Right renal pelvis (tissue), 4 donors: ENCODE measurements at regions not wholly inside any gene's neighbourhood (a gene's known extent, or its start where the extent isn't known, plus 50 kb on each side); places are given as distances from the start of the nearest gene placed in this dataset.

Experiments used
- DNase-seq, 4 donors: peaks; one replicate each; pipeline ENCODE4 v3.0.0-alpha.2; 2013; ENCODE audit warnings: low read depth in 4 of 4, low spot score in 3 of 4, missing footprints in 1 of 4

DNA sequence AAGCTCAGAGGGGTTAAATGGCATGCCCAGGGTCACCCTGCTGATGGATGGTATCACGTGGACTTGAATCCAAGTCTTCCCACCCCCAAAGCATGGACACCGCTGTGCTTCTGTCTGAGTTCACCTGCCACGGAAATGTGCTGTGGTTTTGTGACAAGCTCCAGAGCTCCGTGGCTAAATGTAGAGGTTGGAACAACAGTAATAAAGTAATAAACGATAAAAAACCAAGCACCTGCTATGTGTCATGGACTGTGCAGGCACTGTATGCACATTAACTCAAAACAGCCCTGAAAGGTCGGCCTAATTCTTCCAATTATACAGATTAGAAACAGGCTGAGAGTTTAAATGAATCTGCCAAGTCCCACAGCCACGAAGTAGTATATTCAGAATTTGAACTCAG lies 182.1 kb upstream of the NAV2 start:
- DNase-seq = no peak

DNA sequence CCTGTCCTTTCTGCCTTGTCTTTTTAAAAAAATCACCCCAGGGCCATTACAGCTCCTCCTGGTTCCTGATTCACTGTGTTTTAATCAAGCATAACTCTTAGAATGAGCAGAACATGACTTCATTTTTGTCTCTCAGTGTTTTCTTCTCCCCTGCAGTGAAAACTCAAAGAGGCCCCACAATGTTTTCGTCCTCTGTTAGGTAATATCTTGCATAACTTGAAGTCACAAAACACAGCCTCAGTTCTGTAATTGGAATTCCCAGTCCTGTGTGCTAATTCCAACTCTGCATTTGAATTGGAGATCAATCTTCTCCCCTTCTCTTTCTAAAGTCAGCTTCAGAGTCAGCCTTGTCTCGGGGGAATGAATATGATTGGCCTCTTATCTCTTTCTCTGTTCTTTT lies 186.5 kb upstream of the NAV2 start:
- DNase-seq = no peak

DNA sequence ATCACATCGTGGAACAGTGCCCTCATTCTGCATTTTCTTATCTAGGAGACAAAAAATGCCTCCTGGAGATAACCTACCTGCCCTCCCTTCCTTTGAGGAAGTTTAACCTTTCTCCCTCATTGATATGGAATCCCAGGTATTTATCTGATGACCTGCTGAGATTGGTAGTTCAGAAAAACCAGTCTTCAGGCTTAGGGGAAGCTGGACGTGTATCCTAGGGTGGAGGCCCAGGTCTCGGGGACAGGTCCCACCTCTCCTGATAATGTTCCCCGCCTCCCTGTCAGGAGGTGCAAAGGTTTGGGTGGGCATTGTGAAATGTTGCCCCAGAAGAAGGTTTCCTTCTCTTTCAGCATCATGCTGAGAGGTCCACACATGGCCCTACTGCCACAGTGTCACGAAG lies 186.9 kb upstream of the NAV2 start:
- DNase-seq = no peak

DNA sequence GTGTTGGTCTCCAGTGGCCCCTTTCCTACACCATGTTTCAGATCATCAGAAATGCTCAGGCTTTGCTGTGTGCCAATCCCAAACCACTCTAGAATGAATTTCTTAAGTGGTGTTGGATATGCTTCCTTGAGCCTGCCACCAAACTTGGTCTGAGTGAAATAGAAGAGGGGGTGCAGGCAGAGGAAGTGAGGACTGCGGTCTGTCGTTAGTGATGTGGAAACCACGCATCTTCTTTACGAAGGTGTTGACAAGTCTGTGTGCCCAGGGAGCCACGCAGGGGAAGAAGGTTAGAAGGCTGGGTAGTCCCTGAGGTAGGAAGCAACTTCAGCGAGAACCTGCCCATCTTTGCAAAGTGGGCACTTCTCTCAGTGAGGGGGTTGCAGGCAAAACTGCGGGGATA lies 187.4 kb upstream of the NAV2 start:
- no peak for DNase-seq

DNA sequence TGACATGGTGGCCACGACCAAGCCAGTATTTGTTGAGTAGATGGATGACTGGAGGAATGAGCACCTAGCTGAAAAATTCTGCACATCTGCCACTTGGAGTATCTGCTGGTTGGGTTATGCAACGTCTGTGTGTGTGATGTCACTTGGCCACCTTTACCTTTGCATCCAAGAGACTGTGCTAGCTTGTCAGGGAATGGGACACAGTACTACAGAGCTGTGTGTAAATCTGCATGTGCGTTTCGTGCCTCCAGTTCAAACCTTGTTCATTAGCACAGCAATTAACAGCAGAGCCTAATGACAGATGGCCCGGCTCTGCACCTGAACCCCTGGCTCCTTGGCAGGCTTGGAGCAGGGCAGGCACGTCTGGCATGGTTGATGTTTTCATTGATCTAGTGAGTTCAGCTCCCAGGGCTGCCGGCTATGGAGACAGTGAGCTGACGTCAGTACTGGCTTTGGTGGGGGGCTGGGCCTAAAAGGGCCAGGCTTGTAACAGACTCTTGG lies 188.4 kb upstream of the NAV2 start:
- no peak for DNase-seq

DNA sequence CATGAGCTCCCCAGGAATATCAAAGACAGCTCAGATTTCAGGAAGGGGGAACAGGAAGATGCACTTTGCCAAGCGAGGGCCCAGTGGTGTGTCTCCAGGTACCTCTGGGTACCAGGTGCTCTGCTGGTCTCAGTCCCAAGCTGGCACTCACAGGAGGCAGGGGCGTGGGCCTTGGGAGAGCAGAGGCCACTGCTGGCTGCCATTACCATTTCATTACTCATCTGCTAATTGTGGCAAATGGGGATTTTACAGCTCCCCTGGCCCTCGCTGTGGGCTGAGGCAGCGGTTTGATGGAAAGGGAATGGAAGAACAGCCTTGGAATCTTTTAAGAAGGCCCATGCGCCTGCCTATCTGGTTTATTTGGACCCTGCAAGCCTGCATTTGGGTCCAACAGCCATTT lies 192.0 kb upstream of the NAV2 start:
- DNase-seq = no peak

DNA sequence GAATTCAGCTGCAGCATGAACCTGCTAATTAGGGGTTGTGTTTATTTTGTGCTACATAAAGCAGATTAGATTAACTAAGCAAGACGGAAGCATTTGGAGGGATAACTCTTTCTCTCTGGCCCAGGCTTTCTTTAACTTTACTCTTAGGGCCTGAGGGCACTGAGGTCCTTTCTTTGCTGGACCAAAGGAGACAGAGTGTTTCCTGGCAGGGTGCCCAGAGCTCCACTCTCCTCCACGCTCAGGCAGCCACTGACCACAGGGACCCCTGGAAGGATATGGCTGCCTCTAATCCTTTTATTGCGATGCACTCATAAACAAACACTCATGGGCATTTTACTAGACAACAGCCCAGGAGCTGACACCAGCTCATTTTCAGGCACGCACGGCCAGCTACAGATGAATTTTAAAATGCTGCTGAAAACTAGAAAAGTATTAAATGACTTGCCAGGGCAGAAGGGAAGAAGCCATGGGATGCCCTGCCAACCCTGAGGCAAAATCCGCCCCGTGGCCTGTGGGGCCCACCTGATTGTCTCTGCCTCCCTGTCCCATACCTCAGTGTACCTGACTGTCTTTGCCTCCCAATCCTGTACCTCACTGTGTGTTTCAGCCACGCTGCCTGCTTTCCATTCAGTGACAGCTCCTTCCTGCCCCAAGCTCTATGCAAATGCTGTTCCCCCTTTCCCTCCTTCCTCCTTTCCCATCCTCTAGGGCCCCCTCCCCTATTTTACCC lies 192.6 kb upstream of the NAV2 start:
- DNase-seq = peak in 1 of 4 donors; percentile 7

DNA sequence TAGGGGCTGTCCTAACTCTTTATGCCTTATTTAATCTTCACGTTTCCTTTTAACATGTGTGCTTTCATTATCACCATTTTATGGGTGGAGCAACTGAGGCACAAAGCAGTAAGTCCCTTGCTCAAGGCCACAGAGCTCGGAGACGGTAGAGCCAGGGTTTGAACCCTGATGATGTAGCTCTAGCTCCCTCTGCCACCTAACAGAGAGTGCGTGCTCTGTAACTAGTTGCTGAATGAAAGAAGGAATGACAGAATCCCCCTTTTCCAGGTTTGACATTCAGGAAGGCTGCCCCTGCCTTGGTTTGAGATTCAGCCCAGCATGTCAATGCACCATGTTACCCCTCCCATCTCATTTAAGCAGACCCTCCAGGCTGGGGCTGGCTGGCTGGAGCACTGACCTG lies 193.3 kb upstream of the NAV2 start:
- no peak for DNase-seq

DNA sequence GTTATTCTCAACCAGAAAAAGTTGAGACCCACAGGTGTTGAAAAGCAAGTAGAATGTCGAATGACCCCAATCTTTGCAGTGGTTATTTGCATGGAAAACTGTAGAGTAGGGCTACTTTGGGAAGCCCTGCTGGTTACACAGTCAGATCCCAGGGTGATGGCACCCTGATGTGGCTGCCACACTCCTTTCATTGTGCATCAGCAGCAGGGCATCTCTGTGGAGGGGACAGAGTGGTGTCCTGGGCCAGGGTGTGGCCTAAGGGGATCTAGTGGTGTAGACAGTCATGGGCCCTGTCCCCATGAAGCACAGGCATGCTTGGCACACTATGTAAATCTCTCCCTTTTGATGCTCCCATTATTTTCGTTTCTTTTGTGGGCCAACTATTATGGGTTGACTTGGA lies 199.4 kb upstream of the NAV2 start:
- DNase-seq = no peak

DNA sequence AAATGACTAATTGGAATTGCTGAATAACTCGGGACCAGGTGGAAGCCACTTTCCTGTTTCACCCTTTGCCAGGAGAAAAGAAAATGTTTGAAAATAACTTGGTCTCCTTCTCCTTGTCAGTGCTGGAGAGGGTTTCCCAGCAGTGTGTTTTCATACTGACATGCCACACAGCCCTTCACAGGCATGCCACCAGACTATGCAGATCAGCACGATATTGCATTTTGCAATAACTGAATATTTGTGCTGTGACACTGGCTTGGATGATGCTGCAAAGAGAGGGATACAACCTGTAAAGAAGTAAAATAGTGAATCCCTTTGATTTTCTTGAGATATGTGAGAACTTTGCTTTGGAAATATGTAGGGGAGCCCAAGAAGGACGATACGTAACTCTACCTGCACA lies 200.0 kb upstream of the NAV2 start:
- DNase-seq = no peak

DNA sequence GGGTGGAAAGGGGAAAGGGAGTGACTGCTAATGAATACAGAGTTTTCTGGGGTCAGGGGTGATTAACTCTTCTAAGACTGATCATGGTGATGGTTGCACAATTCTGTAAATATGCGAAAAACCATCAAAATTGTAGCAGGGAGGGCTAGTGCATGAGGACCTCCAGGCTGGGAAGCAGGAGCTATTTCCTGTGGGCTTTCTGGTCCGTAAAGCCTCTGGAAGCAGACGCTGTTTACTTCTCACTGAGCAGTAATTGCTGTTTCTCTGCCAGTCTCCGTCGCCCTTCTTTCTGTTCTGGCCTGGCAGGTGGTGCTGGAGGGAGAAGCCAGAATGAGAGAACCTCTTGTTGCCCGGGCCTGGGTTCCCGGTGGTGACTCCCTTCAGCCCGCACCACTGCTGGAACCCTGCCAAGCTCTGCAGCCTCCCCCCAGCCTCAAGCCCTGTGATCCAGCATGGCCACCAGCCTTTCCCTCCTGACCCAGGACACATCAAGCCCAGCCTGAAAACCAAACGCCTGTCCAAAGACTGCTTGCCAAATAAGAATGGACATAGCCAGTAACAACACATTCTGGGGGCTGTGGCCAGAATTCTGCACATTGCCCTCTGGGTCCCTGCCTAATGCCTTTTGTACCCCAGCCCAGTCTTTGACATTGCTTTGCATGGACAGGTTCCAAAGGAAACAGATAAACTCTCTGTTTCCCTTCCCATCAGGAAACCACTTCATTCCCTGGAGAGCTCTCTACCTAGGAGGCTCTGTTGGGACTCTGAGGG lies 201.0 kb upstream of the NAV2 start:
- DNase-seq = no peak

DNA sequence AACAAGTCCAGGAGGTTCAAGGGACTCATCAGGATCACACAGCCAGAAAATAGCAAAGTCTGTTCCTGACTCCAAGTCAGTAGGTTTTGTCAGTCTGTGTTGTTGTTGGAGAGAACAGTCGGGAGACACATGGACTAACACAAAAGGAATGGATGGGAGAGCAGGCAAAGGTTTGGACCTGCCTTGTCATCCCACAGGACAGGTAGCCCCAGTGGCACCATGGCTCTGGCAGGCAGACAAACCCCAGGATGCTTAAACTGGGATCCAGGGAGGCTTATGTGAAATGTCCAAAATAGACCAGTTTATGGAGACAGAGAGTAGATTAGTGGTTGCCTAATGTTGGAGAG lies 201.6 kb upstream of the NAV2 start:
- DNase-seq = no peak

DNA sequence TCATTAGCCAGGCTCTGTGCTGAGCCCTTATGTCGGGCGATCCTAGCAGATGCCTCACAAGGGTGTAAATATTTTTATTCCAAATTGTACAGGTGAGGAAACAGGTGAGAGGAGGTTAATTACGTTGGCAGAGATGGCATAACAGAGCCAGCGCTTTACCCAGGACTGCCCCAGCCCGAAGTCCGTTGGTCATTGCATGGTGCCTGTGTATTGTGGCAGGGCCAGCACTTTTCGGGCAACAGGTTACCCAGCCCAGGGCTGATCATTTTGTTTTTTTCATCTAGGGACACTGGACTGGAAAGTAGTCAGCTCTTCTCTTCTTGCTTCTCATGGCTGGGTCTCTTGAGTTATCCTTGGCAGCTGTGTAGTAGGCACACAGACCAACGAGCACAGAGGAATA lies 202.2 kb upstream of the NAV2 start:
- DNase-seq = no peak

DNA sequence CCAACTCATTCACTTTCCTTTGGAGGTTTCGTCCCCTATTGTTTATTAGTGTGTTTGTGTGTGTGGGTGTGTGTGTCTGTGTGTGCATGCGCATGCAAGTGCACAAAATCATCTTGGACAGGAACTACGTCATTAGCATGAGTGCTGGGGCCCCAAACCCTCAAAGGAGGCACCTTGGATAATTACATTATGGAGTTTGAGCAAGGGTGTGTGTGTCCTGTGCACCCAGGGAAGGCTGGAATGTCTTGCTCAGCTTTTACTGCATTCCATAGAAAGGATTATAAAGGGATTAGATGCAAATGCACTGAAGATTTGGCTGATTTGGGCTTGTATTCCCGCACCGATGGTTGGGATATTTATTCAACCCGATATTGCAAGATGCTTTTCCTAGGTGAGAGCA lies 203.4 kb upstream of the NAV2 start:
- no peak for DNase-seq

DNA sequence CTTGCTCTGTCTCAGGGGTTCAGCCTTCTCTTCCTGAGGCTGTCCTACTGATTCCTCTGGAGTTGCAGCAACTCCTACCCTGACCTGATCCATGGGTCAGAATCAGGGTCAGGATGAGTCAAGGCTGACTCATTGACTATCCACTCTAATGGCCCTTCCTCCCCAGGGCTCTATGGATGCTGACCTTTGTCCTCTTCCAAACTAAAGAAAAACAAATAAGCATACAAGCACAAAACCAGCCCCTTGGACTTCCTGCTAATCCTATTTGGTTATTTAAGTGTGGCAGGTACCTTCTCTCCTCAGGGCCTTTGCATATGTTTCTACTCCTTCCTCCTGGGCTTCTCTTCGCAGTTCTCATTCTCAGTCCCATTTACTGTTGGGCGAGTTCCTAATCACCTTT lies 204.5 kb upstream of the NAV2 start:
- no peak for DNase-seq

DNA sequence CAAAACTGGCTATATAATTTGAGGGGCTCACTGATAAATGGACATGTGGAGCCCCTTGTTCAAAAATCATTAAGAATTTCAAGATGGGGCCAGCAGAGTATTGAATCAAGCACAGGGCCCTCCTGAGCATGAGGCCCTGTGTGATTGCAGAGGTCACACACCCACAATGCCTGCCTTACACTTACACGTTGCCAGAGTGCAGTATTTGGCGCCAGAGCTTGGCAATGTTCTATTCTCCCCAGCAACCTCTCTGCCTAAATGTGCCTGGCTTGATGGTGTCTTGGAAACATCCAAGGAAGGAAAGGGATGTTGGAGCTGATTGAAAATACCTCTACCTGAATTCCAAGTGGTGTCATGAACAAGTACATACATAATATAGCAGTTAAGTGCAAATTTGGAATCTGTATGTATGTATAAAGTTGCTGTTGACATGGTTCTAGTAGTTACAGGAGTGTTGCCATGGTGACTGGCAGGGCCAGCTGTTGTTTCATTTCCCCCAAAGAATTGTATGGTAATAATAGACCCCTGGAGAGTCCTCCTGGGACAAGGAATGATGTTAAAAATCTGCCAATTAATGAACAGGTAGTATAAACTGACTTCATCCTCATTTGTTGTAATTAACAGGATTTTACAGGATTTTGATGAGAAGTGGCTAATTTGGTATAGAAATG lies 205.7 kb upstream of the NAV2 start:
- no peak for DNase-seq

DNA sequence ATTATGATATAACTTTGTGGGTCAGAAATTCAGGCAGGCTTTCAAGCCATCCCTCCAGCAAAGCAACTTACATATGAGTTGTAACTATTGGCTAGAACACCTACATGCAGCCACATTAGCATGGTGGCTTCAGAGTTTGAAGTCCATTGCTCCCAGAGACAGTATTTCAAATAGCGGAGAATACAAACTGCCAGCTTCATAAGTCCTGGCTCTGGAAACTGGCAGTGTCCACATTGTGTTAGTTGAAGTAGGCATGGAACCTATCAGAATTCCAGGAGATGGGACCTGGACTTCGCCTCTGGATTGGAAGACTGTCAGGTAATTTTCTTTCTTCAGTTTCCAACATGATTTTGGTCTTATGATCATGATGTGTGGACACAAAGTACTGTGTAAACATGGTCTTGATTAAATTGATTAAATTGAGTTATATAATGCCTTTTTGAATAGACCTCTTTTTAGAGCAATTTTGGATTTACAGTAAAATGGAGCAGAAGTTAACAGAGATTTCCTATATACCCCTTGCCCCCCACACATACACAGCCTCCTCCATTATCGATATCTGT lies 209.9 kb upstream of the NAV2 start:
- DNase-seq = no peak

DNA sequence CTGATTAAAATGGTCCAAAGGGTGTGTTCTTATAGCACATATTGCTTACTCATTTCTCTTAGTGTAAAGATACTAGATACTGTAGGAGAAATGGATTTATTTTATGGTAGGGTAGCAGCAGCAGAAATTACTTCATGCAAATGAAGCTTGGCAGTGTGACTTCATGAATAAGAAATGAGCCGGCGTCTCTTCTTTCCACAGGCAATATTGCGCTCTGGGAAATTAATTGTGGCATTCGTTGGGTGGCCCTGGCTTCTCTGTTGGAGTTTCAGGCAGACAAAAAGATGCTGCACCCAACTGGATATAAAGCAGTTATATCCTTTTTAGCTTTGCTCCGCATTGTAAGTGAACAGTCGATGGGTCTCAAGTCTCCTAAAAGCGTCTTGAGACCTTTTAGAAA lies 211.0 kb upstream of the NAV2 start:
- no peak for DNase-seq

DNA sequence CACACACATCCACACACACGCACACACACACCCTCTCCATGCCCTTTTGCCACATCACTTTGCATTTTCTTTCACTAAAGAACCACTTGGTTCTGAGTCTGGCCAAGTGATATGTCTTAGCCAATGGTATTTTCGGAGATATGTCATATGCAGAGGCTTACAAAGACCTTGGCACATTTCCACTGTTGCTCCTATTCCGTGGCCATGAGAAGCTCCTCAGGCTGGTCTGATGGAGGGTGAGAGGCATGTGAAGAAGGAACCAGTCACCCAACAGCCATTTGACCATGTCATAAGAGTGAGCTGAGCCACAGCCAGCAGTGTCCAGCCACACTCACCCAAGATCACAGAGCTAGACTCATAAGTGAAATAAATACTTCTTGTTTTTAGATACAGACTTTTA lies 212.6 kb upstream of the NAV2 start:
- DNase-seq = no peak

DNA sequence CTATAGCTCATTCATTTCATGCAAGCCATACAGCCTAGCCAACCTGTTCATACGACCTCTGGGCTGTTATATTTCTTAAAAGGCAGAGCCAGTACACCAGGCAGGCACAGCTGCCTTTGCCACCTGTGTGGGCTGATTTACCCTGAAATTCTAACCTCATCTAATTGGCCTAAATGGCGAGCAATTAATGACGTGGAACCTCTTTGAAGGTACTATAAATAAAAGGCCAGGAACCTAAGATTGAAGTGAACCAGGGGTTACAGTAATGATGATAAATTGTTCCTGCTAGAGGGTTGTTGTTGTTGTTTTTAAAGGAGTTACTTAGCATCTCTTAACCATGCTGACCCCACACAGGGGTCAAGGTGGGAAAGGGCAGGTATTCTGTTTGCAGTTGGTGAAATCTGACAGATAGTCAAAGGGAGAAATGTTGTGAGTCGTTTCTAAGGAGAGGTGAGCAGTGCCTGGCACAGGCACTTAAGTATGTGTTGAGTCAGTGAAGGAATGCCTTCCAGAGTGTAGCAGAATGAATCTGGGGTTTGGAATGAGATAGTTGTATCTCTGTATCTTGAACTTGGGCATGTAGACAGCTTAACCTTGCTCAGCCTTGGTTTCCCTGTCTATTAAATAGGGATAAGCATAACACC lies 213.5 kb upstream of the NAV2 start:
- DNase-seq = peak; percentile 18 to 51 (median 42)
